ENCODE measurements at regions not wholly inside any gene's neighbourhood (a gene's known extent, or its start where the extent isn't known, plus 50 kb on each side); places are given as distances from the start of the nearest gene placed in this dataset.

DNA sequence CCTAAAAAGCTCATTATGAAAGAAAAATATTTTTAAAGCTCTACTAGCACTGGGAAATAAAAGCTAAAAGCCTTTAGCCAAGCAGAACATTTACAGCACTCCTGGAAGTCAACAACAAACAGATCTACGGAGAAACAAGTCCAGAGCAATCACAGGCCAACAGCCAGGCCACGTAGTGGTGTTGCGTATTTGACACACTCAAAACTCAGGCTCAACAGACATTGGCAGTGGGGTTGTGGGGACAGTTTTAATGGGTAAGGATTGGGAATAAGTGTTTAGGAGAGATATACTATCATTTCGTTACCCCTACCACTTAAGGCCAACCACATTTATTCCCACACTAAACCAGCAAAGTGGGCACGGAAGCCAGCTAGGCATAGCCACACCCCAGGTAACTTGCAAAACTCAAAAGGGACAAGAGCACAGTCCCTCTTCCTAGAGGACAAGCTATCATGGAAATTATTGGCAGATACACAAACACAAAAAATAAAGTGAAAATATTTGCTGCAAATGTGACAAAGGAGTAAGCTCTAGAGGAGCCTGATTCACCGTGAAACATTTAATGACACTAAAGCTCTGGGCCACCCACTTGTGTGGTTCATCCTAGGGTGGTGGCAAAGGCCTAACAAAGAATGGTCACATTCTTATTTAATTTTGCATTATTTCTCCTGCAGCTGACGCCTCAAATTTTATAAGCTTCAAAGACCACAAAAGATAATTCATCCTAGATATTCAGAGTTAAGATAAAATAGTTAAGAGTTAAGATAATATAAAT, 498.2 kb downstream of the TNS3 start:
- TF ChIP-seq, protein P1, sequence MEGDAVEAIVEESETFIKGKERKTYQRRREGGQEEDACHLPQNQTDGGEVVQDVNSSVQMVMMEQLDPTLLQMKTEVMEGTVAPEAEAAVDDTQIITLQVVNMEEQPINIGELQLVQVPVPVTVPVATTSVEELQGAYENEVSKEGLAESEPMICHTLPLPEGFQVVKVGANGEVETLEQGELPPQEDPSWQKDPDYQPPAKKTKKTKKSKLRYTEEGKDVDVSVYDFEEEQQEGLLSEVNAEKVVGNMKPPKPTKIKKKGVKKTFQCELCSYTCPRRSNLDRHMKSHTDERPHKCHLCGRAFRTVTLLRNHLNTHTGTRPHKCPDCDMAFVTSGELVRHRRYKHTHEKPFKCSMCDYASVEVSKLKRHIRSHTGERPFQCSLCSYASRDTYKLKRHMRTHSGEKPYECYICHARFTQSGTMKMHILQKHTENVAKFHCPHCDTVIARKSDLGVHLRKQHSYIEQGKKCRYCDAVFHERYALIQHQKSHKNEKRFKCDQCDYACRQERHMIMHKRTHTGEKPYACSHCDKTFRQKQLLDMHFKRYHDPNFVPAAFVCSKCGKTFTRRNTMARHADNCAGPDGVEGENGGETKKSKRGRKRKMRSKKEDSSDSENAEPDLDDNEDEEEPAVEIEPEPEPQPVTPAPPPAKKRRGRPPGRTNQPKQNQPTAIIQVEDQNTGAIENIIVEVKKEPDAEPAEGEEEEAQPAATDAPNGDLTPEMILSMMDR (conservative IDR thresholded peaks at IDR 0.05; ENCODE audit: low read depth, low read length) = no peak
- TF ChIP-seq, protein P2, sequence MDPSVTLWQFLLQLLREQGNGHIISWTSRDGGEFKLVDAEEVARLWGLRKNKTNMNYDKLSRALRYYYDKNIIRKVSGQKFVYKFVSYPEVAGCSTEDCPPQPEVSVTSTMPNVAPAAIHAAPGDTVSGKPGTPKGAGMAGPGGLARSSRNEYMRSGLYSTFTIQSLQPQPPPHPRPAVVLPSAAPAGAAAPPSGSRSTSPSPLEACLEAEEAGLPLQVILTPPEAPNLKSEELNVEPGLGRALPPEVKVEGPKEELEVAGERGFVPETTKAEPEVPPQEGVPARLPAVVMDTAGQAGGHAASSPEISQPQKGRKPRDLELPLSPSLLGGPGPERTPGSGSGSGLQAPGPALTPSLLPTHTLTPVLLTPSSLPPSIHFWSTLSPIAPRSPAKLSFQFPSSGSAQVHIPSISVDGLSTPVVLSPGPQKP (IDR thresholded peaks at IDR 0.05; ENCODE audit: borderline replicate concordance, low read depth, low read length) = no peak
- TF ChIP-seq POLR2A (IDR thresholded peaks at IDR 0.05; ENCODE audit: low read depth, low read length) = no peak
- no peak for TF ChIP-seq RAD21 (IDR thresholded peaks at IDR 0.05; ENCODE audit: low read length)
- no peak for TF ChIP-seq RCOR1 (IDR thresholded peaks at IDR 0.05; ENCODE audit: insufficient replicate concordance, low read length)
- no peak for TF ChIP-seq CEBPB (IDR thresholded peaks at IDR 0.05; ENCODE audit: low read depth, low read length)
- TF ChIP-seq BHLHE40 (IDR thresholded peaks at IDR 0.05; ENCODE audit: low read depth, low read length) = no peak
- TF ChIP-seq SMC3 (IDR thresholded peaks at IDR 0.05; ENCODE audit: low read depth, low read length) = no peak
- no peak for TF ChIP-seq MXI1 (IDR thresholded peaks at IDR 0.05; ENCODE audit: borderline replicate concordance, low read depth, low read length)

All from IMR-90 (cell line).